OCI-LY1 (cell line): ENCODE measurements at regions not wholly inside any gene's neighbourhood (a gene's known extent, or its start where the extent isn't known, plus 50 kb on each side); places are given as distances from the start of the nearest gene placed in this dataset.

Experiments used
- H2AFZ ChIP-seq: fragments of 200-600 bp; sonication (generic), shearing (Covaris generic); 2 replicates; pipeline ENCODE4 v1.6.0; 2014; ENCODE audit warnings: antibody characterized with exemption, mild to moderate bottlenecking, low read length
- H3F3A ChIP-seq: fragments of 200-600 bp; sonication (generic), shearing (Covaris generic); 2 replicates; pipeline ENCODE4 v1.6.0; 2014; ENCODE audit warnings: mild to moderate bottlenecking, antibody characterized with exemption, low read length, moderate library complexity; ENCODE audit not compliant: insufficient read depth
- H3K27ac ChIP-seq: fragments of 200-600 bp; sonication (generic); 2 replicates; pipeline ENCODE4 v1.5.1; 2014; ENCODE audit warnings: low read length, mixed run types, mild to moderate bottlenecking, low read depth; ENCODE audit not compliant: poor library complexity, severe bottlenecking
- H3K27me3 ChIP-seq: fragments of 200-600 bp; sonication (generic); 2 replicates; pipeline ENCODE4 v1.6.0; 2014; ENCODE audit warnings: antibody characterized with exemption, mild to moderate bottlenecking, low read length, moderate library complexity; ENCODE audit not compliant: insufficient read depth
- H3K36me3 ChIP-seq: fragments of 200-600 bp; sonication (generic); 2 replicates; pipeline ENCODE4 v1.6.1; 2014; ENCODE audit warnings: mild to moderate bottlenecking, antibody characterized with exemption, low read length, moderate library complexity, mixed read lengths; ENCODE audit not compliant: insufficient read depth
- H3K4me1 ChIP-seq: fragments of 200-600 bp; sonication (generic); 2 replicates; pipeline ENCODE4 v1.5.1; 2014; ENCODE audit warnings: mild to moderate bottlenecking, low read length, moderate library complexity; ENCODE audit not compliant: insufficient read depth, severe bottlenecking
- H3K4me2 ChIP-seq: fragments of 200-600 bp; sonication (generic), shearing (Covaris generic); 2 replicates; pipeline ENCODE4 v1.6.1; 2014; ENCODE audit warnings: low read length
- H3K4me3 ChIP-seq: fragments of 200-600 bp; sonication (generic); 2 replicates; pipeline ENCODE4 v1.5.1; 2014; ENCODE audit warnings: low read length, low read depth, mild to moderate bottlenecking, mixed read lengths; ENCODE audit not compliant: poor library complexity, severe bottlenecking
- H3K79me2 ChIP-seq: fragments of 200-600 bp; shearing (Covaris generic); 2 replicates; pipeline ENCODE4 v1.6.1; 2016; ENCODE audit warnings: mixed run types, low read length, mixed read lengths; ENCODE audit not compliant: insufficient read depth
- H3K9ac ChIP-seq: fragments of 200-600 bp; sonication (generic), shearing (Covaris generic); 2 replicates; pipeline ENCODE4 v1.6.1; 2014; ENCODE audit warnings: mild to moderate bottlenecking, low read length, mixed read lengths
- H3K9me2 ChIP-seq: fragments of 200-600 bp; sonication (generic), shearing (Covaris generic); 2 replicates; pipeline ENCODE4 v1.6.1; 2014; ENCODE audit warnings: low read depth, mild to moderate bottlenecking, low read length, mixed read lengths
- H3K9me3 ChIP-seq: fragments of 200-600 bp; shearing (Covaris generic); 2 replicates; pipeline ENCODE4 v1.6.1; 2014; ENCODE audit warnings: low read length, mixed read lengths
- H4K20me1 ChIP-seq: fragments of 200-600 bp; sonication (generic), shearing (Covaris generic); 2 replicates; pipeline ENCODE4 v1.6.0; 2016; ENCODE audit warnings: mild to moderate bottlenecking, low read length; ENCODE audit not compliant: insufficient read depth
- EZH2 ChIP-seq: fragments of 200-600 bp; sonication (generic), shearing (Covaris generic); IDR thresholded peaks from 2 replicates; pipeline ENCODE4 v1.8.0; 2017; ENCODE audit warnings: borderline replicate concordance, mixed run types, mild to moderate bottlenecking, antibody characterized with exemption, low read length, moderate library complexity, mixed read lengths
- TF ChIP-seq, protein P1 (sequence below): fragments of 200-600 bp; sonication (generic), shearing (Covaris generic); IDR thresholded peaks from 2 replicates; pipeline ENCODE4 v1.5.1; 2017; ENCODE audit warnings: mild to moderate bottlenecking, antibody characterized with exemption, low read length, moderate library complexity, mixed read lengths

GRCh38 chr6:163830641-163831040 is 416.1 kb downstream of the QKI start:
- Histone ChIP-seq H3K9ac (no peak overlapping the region), H3K9me2 (no peaks in the 10 kb centered on the region), H2AFZ (no peak overlapping the region), H3K4me3 (no peak overlapping the region), H3F3A (no peaks in the 10 kb centered on the region), H3K4me1 (no peaks in the 10 kb centered on the region), H4K20me1 (no peaks in the 10 kb centered on the region), H3K9me3 (no peaks in the 10 kb centered on the region), H3K27me3 (0 out of 2 replicates have a peak, but pooled peaks cover 4% of the 10 kb centered on the region), H3K4me2 (no peak overlapping the region), H3K79me2 (no peaks in the 10 kb centered on the region), H3K27ac (no peak overlapping the region), H3K36me3 (no peaks in the 10 kb centered on the region)
- TF ChIP-seq EZH2: no peak
- TF ChIP-seq, protein P1, sequence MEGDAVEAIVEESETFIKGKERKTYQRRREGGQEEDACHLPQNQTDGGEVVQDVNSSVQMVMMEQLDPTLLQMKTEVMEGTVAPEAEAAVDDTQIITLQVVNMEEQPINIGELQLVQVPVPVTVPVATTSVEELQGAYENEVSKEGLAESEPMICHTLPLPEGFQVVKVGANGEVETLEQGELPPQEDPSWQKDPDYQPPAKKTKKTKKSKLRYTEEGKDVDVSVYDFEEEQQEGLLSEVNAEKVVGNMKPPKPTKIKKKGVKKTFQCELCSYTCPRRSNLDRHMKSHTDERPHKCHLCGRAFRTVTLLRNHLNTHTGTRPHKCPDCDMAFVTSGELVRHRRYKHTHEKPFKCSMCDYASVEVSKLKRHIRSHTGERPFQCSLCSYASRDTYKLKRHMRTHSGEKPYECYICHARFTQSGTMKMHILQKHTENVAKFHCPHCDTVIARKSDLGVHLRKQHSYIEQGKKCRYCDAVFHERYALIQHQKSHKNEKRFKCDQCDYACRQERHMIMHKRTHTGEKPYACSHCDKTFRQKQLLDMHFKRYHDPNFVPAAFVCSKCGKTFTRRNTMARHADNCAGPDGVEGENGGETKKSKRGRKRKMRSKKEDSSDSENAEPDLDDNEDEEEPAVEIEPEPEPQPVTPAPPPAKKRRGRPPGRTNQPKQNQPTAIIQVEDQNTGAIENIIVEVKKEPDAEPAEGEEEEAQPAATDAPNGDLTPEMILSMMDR: no peak

DNA sequence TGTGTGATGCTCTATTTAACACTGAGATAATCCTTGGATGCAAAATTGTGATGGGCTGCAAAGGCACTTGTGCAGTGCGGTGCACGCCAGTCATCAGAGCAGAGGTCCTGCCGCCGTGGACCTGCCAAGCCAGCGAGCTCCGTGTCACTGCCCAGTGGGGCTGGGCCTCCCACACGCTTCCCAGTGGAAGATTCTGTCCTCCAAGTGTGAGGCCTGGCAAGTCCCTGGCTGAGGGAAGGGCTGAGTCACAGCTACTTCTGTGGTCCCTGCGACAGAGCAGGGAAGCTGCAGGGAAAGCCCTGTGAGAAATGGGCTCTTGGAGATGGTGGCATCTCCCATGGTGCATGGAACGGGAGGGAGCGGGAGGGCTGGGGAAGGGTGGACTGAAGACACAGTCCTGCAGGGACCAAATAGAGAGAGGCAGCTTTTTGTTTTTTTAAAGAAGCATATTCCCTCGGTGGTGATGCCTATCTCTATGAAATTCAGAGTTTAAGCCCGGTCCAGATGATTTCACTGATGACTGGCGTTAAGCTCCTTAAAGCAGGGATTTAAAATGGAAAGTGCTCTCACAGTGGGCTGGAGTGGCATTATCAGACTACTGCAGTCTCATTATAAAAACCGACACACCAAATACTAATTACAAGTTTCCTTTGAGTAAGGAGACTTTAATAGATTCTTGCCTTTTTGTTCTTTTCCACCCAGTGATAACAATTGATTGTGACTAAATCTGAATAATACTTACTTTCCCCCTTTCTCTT is 413.7 kb downstream of the QKI start:
- no peaks in the 10 kb centered on the region for H3K36me3 ChIP-seq
- TF ChIP-seq EZH2: no peak
- TF ChIP-seq, protein P1: no peak

GRCh38 chr6:163827143-163827542 is 412.6 kb downstream of the QKI start:
- no peak overlapping the region for H3K27ac ChIP-seq
- no peaks in the 10 kb centered on the region for H3F3A ChIP-seq
- TF ChIP-seq, protein P1: no peak
- TF ChIP-seq EZH2: no peak
- no peaks in the 10 kb centered on the region for H3K36me3 ChIP-seq
- H4K20me1 ChIP-seq: no peaks in the 10 kb centered on the region
- H3K4me1 ChIP-seq: no peaks in the 10 kb centered on the region
- H3K27me3 ChIP-seq: 0 out of 2 replicates have a peak, but pooled peaks cover 4% of the 10 kb centered on the region
- no peak overlapping the region for H3K4me2 ChIP-seq
- no peak overlapping the region for H3K4me3 ChIP-seq
- no peaks in the 10 kb centered on the region for H3K79me2 ChIP-seq
- no peak overlapping the region for H2AFZ ChIP-seq
- H3K9me2 ChIP-seq: no peaks in the 10 kb centered on the region
- H3K9ac ChIP-seq: no peak overlapping the region
- H3K9me3 ChIP-seq: no peaks in the 10 kb centered on the region

More for the DNA sequence above, 413.7 kb downstream of the QKI start:
- Histone ChIP-seq H3K27ac (no peak overlapping the region), H3K79me2 (no peaks in the 10 kb centered on the region), H3K4me2 (no peak overlapping the region), H3F3A (no peaks in the 10 kb centered on the region), H2AFZ (no peak overlapping the region), H3K27me3 (0 out of 2 replicates have a peak, but pooled peaks cover 4% of the 10 kb centered on the region), H3K9me3 (no peaks in the 10 kb centered on the region), H3K4me3 (no peak overlapping the region), H3K9ac (no peak overlapping the region), H3K9me2 (no peaks in the 10 kb centered on the region), H4K20me1 (no peaks in the 10 kb centered on the region), H3K4me1 (no peaks in the 10 kb centered on the region)
